ENCODE measurements at regions not wholly inside any gene's neighbourhood (a gene's known extent, or its start where the extent isn't known, plus 50 kb on each side); places are given as distances from the start of the nearest gene placed in this dataset.

DNA sequence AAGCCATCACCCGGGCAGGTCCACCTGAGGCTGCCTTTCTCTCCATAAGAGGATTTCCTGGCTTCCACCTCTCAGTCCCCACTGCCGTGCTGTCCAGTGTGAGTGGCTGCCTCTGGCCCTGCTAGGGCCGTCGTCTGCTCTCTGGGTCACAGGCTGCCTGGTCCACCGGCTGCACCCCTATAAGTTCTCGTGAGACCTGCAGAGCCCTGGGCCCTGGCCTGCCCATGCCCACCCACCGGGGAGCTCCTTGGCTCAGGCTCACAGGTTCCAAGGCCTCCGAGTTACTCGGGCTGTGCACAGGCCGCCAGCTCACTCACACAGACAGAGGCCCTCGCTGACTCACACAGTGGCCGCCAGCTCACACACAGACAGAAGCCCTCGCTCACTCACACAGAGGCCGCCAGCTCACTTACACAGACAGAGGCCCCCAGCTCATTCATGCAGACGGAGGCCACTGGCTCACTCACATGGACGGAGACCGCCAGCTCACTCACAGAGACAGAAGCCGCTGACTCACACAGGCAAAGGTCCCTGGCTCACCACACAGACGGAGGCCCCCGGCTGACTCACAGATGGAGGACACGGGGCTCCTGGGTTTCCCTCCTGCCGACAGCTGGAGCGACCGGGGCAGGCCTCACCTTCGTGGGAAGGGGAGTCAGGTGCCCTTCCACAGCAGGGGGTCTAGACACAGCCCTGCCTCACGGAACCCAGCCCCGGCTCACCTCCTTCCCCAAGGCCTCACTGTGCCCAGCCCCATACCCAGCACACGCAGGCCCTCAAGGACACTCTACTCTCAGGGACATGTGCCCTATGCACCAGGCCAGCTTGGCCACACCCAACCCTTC, 334.1 kb upstream of the MYT1L start:
- peaks cover 3 to 9% of the 10 kb centered on the region in 2 donors for H3K4me1 ChIP-seq (replicated peaks in 1 of 2)
- peak in 5 of 8 experiments; percentile 96 to 97 (median 97) for ATAC-seq (replicated peaks in 6 of 8)
- WGBS, 10 experiments: 45 to 100% (median 75%) methylated on average over 1 to 12 of the region's 28 CpGs; no CpG with 5 or more reads in 6 of the 10 experiments
- H3K4me3 ChIP-seq: no peak overlapping the region
- in situ Hi-C loops (cut with MboI; ENCODE audit: low pct_unique_long_range_greater_than_20kb in 2 of 9, low sequenced_read_pairs in 9 of 9, unreplicated experiment in 9 of 9): no loop called here
- H3K27ac ChIP-seq: peak overlapping the region; percentile 47 to 83

DNA sequence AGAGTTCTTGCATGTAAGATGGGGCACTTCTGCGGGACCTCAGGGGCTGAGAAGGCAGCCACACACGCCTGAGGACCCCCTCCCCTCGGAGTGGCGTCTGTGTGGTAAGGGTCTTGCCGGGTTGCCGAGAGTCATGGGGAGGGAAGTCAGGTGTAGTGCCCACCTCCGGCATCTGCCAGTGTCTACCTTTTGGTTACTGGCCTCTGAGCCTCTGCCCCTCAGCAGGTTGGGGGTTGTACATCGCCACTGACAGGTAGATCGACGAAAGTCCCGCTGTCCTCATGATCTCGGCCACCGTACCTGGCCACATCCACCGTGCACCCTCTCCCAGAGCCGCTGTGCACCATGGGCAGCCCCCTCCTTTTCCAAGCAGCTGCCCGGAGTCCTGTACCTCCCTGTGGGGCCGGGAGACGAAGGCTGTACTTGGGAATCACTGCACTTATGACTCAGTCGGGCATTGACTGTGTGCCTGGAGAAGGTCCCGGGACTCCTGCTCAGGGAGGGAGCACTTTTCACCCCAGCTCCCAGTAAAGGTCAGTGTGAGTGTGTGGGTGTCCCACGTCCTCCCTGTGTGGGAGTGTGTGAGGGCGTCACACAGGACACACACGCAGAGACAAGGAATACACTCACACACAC, 332.4 kb upstream of the MYT1L start:
- H3K4me1 ChIP-seq (replicated peaks in 1 of 2): peaks cover 3 to 9% of the 10 kb centered on the region in 2 donors
- H3K4me3 ChIP-seq: no peak overlapping the region
- 20 to 81% (median 35%) methylated on average over 1 to 4 of the region's 23 CpGs; no CpG with 5 or more reads in 5 of the 10 experiments for WGBS, 10 experiments
- no peak overlapping the region for H3K27ac ChIP-seq
- peak in 1 of 8 experiments; percentile 46 for ATAC-seq (replicated peaks in 6 of 8)
- in situ Hi-C loops (cut with MboI; ENCODE audit: low pct_unique_long_range_greater_than_20kb in 2 of 9, low sequenced_read_pairs in 9 of 9, unreplicated experiment in 9 of 9): no loop called here

DNA sequence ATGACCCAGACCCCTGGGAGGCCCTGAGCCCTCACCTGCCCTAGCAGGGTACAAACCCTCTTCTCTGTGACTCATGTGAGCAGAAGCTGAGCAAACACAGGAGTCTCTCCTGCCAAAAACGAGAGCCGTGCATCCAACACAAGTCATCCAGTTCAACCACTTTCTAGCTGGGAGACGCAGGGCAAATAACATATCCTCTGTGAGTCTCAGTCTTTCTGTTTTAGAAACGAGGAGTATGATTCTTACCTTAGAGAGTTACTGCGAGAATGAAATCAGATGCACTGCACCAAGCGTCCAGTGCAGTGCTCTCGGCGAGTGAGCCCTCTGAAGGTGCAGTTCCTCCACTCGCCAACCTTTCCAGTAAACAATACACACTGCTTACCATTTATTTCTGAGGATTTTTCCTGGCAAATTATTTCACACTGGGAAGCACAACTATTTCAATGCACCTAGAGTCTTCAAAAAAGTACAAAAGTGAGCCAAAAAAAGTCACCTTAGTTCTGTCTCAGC, 331.8 kb upstream of the MYT1L start:
- peak in 1 of 8 experiments; percentile 50 for ATAC-seq (replicated peaks in 6 of 8)
- Histone ChIP-seq H3K4me1 (replicated peaks in 1 of 2) (peaks cover 3 to 9% of the 10 kb centered on the region in 2 donors), H3K4me3 (no peak overlapping the region), H3K27ac (no peak overlapping the region)
- in situ Hi-C loops (cut with MboI; ENCODE audit: low pct_unique_long_range_greater_than_20kb in 2 of 9, low sequenced_read_pairs in 9 of 9, unreplicated experiment in 9 of 9): no loop called here
- WGBS, 10 experiments: 3 to 100% (median 71%) methylated on average over 2 to 8 of the region's 9 CpGs

DNA sequence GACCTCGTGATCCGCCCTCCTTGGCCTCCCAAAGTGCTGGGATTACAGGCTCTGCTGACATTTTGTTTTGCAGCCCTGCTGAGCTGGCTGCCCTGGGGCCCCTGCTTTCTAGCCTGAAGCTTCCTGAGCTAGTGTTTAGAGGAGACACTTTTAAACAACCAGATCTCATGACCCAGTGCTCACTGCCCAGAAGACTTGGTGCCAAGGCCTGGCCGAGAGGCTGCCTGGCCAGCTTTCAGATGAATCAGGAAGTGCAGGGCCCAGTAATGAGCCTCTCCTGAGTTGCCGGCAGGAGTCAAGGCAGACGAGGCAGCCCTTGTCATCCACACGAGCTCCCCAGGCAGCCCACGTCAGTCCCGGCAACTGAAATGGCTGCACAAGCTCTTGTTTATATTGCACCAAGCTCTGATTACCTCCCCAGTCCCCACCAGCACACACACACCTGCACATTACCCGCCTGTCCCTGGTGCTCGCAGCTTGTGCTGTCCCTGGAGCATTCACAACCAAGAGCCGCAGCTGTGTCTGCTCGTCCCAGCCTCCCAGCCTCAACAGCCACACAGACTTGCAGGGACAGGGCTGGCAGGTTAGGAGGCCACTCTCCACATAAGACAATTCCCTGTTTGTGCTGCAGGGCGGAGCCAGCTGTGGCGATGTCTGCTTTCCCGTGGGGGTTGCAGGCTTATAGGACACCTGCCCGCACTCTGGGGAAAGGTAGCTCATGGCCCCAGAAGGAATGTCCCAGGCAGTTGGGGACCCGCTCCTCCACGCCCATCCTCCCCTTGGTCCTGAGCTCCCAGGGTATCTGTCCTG, 331.2 kb upstream of the MYT1L start:
- 25 to 100% (median 82%) methylated on average over 1 to 6 of the region's 18 CpGs; no CpG with 5 or more reads in 3 of the 10 experiments for WGBS, 10 experiments
- no peak overlapping the region for H3K27ac ChIP-seq
- peaks cover 9 to 11% of the 10 kb centered on the region in 2 donors for H3K4me1 ChIP-seq (replicated peaks in 1 of 2)
- no peak overlapping the region for H3K4me3 ChIP-seq
- no peak for ATAC-seq (replicated peaks in 6 of 8)
- in situ Hi-C loops (cut with MboI; ENCODE audit: low pct_unique_long_range_greater_than_20kb in 2 of 9, low sequenced_read_pairs in 9 of 9, unreplicated experiment in 9 of 9): no loop called here

DNA sequence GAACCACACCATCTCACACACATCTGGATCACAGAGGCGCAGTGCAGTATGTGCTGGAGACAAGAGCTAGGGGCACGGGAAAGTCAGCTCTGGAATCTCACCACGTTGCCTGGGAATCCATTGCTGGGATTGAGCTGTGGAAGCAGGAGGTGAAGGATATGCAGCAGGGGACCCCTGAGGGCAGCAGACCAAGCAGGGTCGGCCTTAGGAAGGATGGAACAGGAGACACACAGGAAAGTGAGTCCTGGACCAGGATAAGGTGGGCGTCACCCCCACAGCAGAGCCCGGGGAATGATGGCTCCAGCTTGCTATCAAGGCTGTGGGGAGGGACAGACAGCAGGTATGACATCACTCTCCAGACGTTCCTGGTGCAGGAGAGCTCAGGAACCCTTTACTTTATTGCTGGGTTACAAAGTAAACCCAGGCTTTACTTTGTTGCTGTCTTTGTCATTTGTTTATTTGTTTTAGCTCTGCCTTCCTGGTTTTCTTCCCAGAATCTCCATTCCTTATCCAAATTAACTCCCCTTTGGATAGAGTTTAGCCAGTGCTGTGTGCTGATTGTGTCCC, 329.8 kb upstream of the MYT1L start:
- no peak overlapping the region for H3K27ac ChIP-seq
- WGBS, 10 experiments: 7 to 87% (median 40%) methylated on average over 1 to 4 of the region's 7 CpGs; no CpG with 5 or more reads in 4 of the 10 experiments
- no peak overlapping the region for H3K4me3 ChIP-seq
- in situ Hi-C loops (cut with MboI; ENCODE audit: low pct_unique_long_range_greater_than_20kb in 2 of 9, low sequenced_read_pairs in 9 of 9, unreplicated experiment in 9 of 9): no loop called here
- ATAC-seq (replicated peaks in 6 of 8): no peak
- peaks cover 23% of the 10 kb centered on the region in 2 donors for H3K4me1 ChIP-seq (replicated peaks in 1 of 2)

DNA sequence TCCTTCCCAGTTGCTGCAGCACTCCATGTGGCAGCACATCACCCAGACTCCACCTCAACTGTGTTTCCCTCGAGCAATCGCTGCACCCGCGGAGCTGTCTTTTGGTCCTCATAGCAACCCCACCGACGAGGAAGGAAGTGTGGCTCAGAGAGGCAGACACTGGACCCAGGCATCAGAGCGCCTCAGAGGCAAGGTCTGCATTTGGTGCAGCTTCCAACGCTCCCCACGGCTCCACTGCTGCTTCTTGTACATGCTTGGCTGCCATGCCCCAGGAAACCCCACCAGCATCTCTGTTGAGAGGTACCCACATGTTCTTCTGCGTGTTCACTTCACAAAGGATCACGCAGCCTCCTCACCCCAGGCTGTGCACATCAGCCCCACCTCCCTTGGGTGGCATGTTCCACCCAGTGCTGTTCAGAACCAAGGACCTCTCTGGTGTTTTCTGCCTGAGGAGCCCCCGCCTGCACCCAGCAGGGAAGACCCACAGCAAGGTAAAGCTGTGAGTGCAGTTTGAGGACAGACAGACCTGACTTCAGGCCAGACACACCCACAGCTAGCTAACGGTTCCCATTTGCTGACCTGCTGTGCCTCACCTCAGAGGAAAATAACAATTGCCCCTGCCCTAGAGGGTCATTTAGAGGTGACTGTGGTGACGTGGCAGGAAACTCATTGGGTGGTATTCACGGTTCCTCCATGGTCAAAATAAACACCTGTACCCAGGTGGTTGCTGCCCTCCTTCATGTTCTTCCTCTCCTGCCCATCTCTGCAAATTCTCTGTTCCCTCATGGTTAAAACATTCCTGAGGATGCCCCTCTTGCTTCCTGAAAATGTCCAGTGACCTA, 326.3 kb upstream of the MYT1L start:
- Histone ChIP-seq H3K27ac (peak overlapping the region in 1 of 2 donors; percentile 73), H3K4me3 (no peak overlapping the region), H3K4me1 (replicated peaks in 1 of 2) (peaks cover 25 to 53% of the 10 kb centered on the region in 2 donors)
- ATAC-seq (replicated peaks in 6 of 8): no peak
- 20 to 100% (median 61%) methylated on average over 1 to 8 of the region's 15 CpGs; no CpG with 5 or more reads in 4 of the 10 experiments for WGBS, 10 experiments
- in situ Hi-C loops (cut with MboI; ENCODE audit: low pct_unique_long_range_greater_than_20kb in 2 of 9, low sequenced_read_pairs in 9 of 9, unreplicated experiment in 9 of 9): no loop called here

DNA sequence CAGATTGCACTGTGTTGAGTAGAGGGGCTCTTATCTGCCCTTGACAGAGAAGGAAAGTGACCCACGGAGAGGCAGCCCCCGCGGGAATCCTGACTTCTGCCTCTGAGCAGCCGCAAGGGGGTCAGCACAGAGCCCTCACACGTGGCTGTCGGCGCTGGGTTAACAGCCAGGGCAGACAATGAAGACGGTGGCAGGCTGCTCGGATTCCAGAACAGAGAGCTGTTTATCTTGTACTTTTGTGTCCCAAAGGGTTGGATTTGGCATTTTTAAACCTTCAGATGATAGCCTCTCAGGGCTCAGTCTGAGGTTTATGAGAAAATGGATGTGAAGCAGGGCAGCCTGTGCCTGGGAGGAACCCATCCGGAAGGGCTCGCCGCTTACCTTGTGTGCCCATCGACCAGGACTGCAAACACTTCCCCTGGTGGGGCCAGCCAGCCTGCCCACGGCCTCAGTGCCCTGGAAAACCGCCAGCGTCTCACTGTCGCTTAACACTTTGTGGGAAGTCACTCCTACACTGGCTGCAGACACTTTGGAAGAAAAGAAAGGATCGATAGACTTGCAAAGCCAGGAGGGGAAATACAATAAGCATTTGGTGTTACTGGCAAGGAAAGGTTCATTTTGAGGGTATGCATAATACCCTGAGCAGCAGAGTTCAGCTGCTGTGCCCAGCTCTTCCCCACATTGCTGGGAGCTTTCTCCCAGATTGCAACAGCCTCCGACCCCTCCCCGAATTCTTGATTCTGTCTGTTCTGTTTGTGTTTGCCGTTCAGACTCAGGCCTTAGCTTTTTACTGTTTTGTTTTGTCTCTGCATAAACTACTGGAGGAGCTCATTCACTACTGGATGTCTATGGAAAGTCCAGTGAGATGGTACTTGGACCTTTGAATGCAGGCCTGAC, 325.3 kb upstream of the MYT1L start:
- H3K27ac ChIP-seq: peak overlapping the region; percentile 69 to 73
- 0 to 69% (median 19%) methylated on average over 1 to 12 of the region's 21 CpGs for WGBS, 10 experiments
- in situ Hi-C loops (cut with MboI; ENCODE audit: low pct_unique_long_range_greater_than_20kb in 2 of 9, low sequenced_read_pairs in 9 of 9, unreplicated experiment in 9 of 9): no loop called here
- H3K4me1 ChIP-seq (replicated peaks in 1 of 2): peaks cover 25 to 53% of the 10 kb centered on the region in 2 donors
- H3K4me3 ChIP-seq: no peak overlapping the region
- ATAC-seq (replicated peaks in 6 of 8): peak in 6 of 8 experiments; percentile 24 to 88 (median 84)

DNA sequence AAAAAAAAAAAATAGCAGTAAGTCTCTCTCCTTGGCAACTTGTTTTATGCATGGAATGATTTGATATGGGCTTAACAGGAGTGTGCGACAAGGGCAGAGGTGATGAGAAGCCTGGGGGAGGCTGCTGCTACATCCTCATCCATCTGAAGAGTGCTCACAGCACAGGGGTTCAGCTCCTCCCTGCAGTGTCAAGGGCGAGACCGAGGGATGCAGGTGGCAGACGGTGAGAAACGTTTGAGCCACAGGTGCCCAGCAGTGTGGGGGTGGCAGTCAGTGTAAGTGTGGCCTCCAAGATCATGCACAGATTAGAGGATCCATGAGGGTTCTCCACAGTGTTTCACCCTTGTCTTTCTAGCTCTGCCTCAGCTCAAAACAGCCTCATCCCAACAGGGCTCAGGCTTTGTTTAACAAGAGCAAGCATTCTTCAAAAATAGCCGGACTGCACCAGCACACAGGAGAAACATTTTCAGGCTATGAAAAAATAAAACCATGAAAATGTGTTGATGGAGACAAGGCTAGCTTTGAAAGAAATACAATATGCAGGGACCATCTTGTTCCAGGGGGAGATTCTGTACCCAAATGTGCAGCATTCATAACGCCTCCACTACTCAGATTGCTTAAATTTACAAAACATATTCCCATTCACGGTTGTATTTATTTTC, 324.5 kb upstream of the MYT1L start:
- ATAC-seq (replicated peaks in 6 of 8): peak in 5 of 8 experiments; percentile 38 to 52 (median 46)
- Histone ChIP-seq H3K4me1 (replicated peaks in 1 of 2) (peaks cover 25 to 53% of the 10 kb centered on the region in 2 donors), H3K27ac (peak overlapping the region; percentile 69 to 73), H3K4me3 (no peak overlapping the region)
- in situ Hi-C loops (cut with MboI; ENCODE audit: low pct_unique_long_range_greater_than_20kb in 2 of 9, low sequenced_read_pairs in 9 of 9, unreplicated experiment in 9 of 9): no loop called here
- WGBS, 10 experiments: 0 to 100% (median 51%) methylated on average over 2 to 7 of the region's 8 CpGs; no CpG with 5 or more reads in 1 of the 10 experiments

DNA sequence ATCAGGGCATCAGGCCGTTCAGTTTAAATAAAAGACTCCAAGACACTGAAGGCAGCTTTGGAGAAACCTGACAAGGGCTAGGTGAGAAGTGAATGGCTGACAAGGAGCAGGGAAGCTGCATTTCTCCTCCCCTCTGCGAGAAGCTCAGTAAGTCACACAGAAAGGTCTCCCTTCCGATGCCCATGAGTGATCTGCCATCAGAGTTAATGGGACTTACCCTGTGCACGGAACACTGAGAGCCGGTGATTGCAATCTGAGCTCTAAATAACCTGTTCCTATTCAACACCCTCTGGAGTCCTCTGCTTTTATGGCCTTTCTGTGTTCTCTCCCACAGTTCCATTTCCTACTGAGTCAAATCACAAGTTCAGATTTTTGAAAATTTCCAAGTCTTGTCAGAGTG, 322.2 kb upstream of the MYT1L start:
- Histone ChIP-seq H3K4me3 (no peak overlapping the region), H3K4me1 (replicated peaks in 1 of 2) (peaks cover 25 to 53% of the 10 kb centered on the region in 2 donors), H3K27ac (no peak overlapping the region)
- ATAC-seq (replicated peaks in 6 of 8): peak in 2 of 8 experiments; percentile 23 to 42
- in situ Hi-C loops (cut with MboI; ENCODE audit: low pct_unique_long_range_greater_than_20kb in 2 of 9, low sequenced_read_pairs in 9 of 9, unreplicated experiment in 9 of 9): no loop called here
- WGBS, 10 experiments: 0 to 100% (median 51%) methylated on average over 1 to 5 of the region's 5 CpGs; no CpG with 5 or more reads in 2 of the 10 experiments

DNA sequence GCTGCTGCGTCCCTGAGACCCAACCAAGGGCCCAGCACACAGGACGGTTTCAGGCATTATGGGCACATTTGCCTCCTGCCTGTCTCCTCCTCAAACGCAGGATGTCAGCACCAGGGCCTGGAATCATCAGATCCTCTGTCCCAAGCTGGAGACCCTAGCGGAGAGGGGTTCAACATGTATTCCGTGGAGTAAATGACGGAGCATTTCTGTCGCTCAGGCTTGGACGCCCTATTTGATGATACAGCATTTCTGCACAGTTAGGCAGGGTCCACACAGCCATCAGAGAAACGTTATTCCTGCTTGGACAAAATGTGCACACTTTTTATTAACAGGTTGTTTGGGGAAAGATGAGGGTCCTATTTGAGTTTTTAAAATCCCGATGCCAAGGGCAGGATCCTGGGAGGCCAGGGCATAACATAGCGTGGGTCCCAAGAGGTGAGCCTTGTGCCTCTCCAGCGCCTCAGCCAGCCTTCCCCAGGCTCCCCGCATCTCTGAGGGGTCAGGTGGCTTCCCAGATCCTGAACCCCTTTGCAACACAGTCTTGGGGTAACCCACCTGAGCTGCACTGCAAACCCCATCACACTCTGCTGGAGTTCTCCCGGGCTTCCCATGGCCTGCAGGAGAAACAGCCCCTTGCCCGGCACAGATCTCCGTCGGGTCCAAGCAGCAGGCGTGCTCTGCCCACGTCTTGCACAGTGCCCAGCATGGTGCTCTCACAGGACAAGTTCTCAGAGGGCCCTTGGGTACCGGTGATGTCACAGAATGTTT, 319.7 kb upstream of the MYT1L start:
- Histone ChIP-seq H3K4me3 (no peak overlapping the region), H3K4me1 (replicated peaks in 1 of 2) (peaks cover 9 to 32% of the 10 kb centered on the region in 2 donors), H3K27ac (no peak overlapping the region)
- 0 to 93% (median 67%) methylated on average over 1 to 8 of the region's 20 CpGs; no CpG with 5 or more reads in 6 of the 10 experiments for WGBS, 10 experiments
- in situ Hi-C loops (cut with MboI; ENCODE audit: low pct_unique_long_range_greater_than_20kb in 2 of 9, low sequenced_read_pairs in 9 of 9, unreplicated experiment in 9 of 9): no loop called here
- ATAC-seq (replicated peaks in 6 of 8): no peak
